Stomach smooth muscle (tissue), 2 donors: ENCODE measurements at regions not wholly inside any gene's neighbourhood (a gene's known extent, or its start where the extent isn't known, plus 50 kb on each side); places are given as distances from the start of the nearest gene placed in this dataset.

Experiments used
- H3K27ac ChIP-seq: one replicate; pipeline ENCODE4 v1.7.0; 2013; ENCODE audit warnings: mild to moderate bottlenecking, low read length, inconsistent platforms
- H3K27me3 ChIP-seq, 2 donors: one replicate each; pipeline ENCODE4 v1.7.0; 2013; ENCODE audit warnings: low read length in 2 of 2; ENCODE audit not compliant: insufficient read depth in 2 of 2, control insufficient read depth in 1 of 2
- H3K36me3 ChIP-seq, 2 donors: one replicate each; pipeline ENCODE4 v1.7.0; 2013; ENCODE audit warnings: low read length in 2 of 2; ENCODE audit not compliant: control insufficient read depth in 2 of 2, insufficient read depth in 2 of 2
- H3K4me1 ChIP-seq: one replicate; pipeline ENCODE4 v1.7.0; 2013; ENCODE audit warnings: low read length; ENCODE audit not compliant: control insufficient read depth, insufficient read depth
- H3K4me3 ChIP-seq, 2 donors: one replicate each; pipeline ENCODE4 v1.7.0; 2013; ENCODE audit warnings: low read length in 2 of 2
- H3K9ac ChIP-seq, 2 donors: one replicate each; pipeline ENCODE4 v1.7.0; 2013; ENCODE audit warnings: low read length in 2 of 2, mild to moderate bottlenecking in 1 of 2
- H3K9me3 ChIP-seq, 2 donors: one replicate each; pipeline ENCODE4 v1.7.0; 2013; ENCODE audit warnings: low read length in 2 of 2; ENCODE audit not compliant: control insufficient read depth in 2 of 2
- donor health status: healthy.
- donor health status: Pancreatic carcinoma.

DNA sequence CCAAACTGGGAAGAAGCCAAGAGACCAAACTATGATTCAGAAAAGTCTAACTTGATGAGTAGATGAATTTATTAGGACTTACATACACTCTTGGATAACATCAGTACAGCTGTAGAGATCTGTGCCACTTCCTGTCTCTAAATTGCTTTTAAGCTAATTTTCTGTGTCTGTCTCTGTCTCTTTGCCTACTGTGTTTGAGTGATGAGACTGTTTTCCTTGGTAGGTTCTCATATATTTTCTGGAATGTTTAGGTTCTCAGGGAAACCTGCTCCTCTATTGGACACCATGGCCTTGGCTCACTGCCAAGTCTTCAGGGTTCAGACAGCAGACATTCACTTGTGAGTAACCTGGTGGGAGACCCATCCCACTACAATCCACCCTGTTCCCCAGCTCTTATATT is 103.5 kb upstream of the KIF2B start:
- Histone ChIP-seq H3K9me3 (no peaks in the 10 kb centered on the region), H3K9ac (no peak overlapping the region), H3K27me3 (no peaks in the 10 kb centered on the region), H3K4me3 (no peak overlapping the region), H3K4me1 (no peaks in the 10 kb centered on the region), H3K36me3 (no peaks in the 10 kb centered on the region), H3K27ac (no peak overlapping the region)

DNA sequence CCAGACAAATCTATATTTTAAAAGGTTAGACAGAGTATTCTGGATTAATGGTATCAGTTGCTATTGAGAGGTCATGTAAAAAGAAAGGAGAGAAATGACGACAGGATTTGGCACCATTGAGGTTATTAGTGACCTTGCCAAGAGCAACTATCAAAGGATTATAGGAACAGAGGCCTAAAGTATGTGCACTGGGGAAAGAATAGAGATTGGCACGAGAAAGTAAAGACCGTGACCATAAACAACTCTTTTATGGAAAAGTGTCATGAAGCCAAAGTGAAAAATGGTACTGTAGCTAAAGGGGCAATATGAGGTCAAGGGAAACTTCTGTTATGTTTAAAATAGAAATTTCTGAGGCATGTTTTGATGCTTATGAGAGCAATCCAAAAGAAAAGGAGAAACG is 115.2 kb upstream of the KIF2B start:
- no peaks in the 10 kb centered on the region for H3K27me3 ChIP-seq

DNA sequence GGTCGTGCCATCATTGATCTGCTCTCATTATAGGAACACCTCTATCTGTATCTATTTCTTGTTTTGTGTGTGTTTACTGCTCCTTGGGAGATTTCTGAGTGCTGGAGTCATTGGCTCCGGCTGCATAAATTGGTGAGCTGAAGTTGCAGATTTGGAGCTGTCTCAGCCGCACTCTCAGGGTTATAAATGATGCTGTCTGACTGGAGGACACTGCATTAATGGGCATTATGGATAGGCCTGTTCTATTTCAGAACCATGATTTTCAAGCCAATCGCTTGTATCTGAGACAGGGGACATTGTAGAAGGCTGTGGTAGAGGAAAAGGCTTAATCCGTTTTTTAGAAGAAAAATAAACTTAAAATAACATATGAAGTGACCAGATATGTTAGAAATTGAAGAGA is 126.4 kb upstream of the KIF2B start:
- no peak overlapping the region for H3K27ac ChIP-seq
- no peaks in the 10 kb centered on the region for H3K4me1 ChIP-seq
- no peak overlapping the region for H3K4me3 ChIP-seq
- H3K9ac ChIP-seq: no peak overlapping the region
- H3K27me3 ChIP-seq: no peaks in the 10 kb centered on the region
- no peaks in the 10 kb centered on the region for H3K36me3 ChIP-seq
- no peaks in the 10 kb centered on the region for H3K9me3 ChIP-seq

More for the DNA sequence above, 115.2 kb upstream of the KIF2B start:
- Histone ChIP-seq H3K27ac (no peak overlapping the region), H3K4me3 (no peak overlapping the region), H3K36me3 (no peaks in the 10 kb centered on the region), H3K9ac (no peak overlapping the region), H3K9me3 (no peaks in the 10 kb centered on the region), H3K4me1 (no peaks in the 10 kb centered on the region)

DNA sequence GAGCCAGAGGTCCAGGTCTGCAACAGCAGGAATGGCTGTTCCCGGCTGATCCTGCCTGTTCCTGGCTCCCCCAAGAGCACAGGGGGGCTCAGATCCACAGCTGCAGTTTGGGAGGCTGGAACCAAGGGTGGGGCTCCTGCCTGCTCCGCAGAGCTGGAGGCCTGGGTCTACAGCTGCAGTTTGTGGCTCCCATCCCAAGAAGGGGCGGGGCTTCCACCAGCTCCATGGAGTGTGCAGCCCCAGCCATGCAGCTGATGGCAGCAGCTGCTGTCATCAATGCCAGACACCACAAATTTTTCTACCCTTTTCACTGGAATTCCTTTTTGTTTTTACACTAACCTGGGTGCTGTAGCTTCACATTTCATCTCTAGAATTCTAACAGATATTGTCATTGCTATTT is 135.4 kb upstream of the KIF2B start:
- no peaks in the 10 kb centered on the region for H3K36me3 ChIP-seq

DNA sequence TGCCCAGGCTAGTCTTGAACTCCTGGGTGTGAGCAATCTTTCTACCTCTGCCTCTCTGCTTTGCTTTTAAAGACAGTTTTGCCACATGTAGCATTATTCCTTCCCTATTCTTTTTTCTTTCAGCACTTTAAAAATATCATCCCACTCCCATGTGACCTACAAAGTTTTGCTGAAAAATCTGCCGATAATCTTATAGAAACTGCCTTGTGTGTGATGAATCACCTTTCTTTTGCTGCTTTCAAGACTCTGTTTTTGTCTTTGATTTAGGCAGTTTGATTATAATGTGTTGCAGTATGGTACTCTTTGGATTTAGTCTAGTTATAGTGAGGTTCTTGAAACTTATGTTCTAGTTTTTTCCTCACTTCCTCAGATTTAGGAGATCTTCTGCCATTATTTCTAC is 142.0 kb upstream of the KIF2B start:
- Histone ChIP-seq H3K9me3 (no peaks in the 10 kb centered on the region), H3K27ac (no peak overlapping the region), H3K36me3 (no peaks in the 10 kb centered on the region), H3K9ac (no peak overlapping the region), H3K27me3 (no peaks in the 10 kb centered on the region), H3K4me1 (no peaks in the 10 kb centered on the region), H3K4me3 (no peak overlapping the region)

More for the DNA sequence above, 135.4 kb upstream of the KIF2B start:
- Histone ChIP-seq H3K27me3 (no peaks in the 10 kb centered on the region), H3K4me3 (no peak overlapping the region), H3K27ac (no peak overlapping the region), H3K9ac (no peak overlapping the region), H3K9me3 (no peaks in the 10 kb centered on the region), H3K4me1 (no peaks in the 10 kb centered on the region)

DNA sequence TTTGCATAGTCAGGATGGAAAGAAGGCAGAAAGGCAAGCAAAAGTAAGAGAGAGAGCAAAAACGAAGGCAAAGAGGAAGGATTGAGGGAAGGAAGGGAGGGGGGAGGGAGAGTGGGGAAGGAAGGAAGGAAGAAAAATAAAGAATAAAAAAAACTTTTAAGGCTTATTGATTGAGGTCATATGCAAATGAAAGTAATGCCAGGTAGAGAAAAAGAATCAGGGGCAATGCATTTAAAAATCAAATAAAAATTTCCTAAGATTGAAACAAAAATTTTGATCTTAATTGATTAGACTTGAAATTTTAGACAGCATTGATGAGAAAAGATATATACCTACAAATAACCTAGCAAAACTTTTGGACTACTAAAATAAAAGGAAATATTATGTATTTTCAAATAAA is 153.9 kb upstream of the KIF2B start:
- no peaks in the 10 kb centered on the region for H3K9me3 ChIP-seq
- H3K27ac ChIP-seq: no peak overlapping the region
- H3K4me1 ChIP-seq: no peaks in the 10 kb centered on the region
- no peaks in the 10 kb centered on the region for H3K27me3 ChIP-seq
- no peak overlapping the region for H3K4me3 ChIP-seq
- H3K9ac ChIP-seq: no peak overlapping the region
- H3K36me3 ChIP-seq: no peaks in the 10 kb centered on the region

DNA sequence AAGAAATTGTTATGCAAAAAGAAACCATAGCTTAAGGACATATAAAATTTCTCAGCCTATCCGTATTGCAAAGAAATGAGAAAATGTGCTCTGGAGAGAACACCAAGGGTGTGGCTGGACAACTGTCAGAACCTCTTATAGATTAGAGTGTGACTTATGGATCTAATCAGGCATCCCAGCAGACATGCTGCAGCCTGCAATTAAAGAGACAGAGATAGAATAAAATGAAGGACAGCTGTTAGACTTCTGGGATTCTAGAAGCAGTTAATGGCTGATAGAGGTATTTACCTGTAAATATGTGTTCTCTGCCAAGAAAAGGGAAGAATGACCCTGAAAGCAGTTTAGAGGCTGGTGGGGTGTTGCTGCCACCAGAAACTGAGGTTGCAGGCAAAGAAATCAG is 160.1 kb upstream of the KIF2B start:
- Histone ChIP-seq H3K27ac (no peak overlapping the region), H3K9ac (no peak overlapping the region)

DNA sequence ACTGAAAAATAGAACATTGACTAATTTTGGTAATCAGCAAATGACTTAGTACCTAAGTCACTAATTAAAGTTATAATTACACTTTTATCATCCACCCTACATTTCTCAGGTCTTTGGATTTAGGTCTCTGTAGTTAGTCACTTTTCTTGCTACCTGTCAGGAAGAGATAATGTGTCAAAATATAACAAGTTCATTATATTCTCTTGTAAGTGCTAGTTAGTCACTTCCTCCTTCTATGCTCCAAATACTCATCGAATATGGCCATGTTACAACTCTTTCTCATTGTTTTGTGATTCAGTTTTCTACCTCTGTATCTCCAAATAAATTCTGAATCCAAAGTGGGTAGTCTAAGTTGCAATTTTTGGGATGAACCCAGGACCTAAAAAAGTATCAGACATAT is 163.5 kb upstream of the KIF2B start:
- Histone ChIP-seq H3K9me3 (no peaks in the 10 kb centered on the region), H3K36me3 (no peaks in the 10 kb centered on the region), H3K4me3 (no peak overlapping the region), H3K27me3 (no peaks in the 10 kb centered on the region), H3K4me1 (no peaks in the 10 kb centered on the region), H3K27ac (no peak overlapping the region), H3K9ac (no peak overlapping the region)

More for the DNA sequence above, 160.1 kb upstream of the KIF2B start:
- no peak overlapping the region for H3K4me3 ChIP-seq
- H3K36me3 ChIP-seq: no peaks in the 10 kb centered on the region
- no peaks in the 10 kb centered on the region for H3K9me3 ChIP-seq
- H3K4me1 ChIP-seq: no peaks in the 10 kb centered on the region
- H3K27me3 ChIP-seq: no peaks in the 10 kb centered on the region

DNA sequence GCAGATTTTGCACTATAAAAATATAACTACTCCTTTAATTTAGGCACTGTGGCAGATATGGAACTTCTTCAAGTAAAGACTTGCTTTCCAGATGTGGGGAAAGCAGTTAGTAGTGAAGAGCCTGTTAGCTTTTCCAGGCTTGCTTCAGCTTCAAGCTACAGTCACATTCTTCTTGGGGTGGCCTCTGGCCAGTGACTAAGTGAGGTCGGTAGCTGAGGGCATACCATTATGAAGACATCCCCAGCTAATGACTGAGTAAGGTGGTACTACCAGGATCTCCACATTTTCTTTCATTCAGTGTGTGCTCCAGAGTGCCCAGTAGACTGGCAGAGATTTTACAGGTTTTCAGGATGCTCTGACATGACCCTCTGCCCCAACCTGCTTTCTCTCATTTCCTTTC is 167.1 kb upstream of the KIF2B start:
- Histone ChIP-seq H3K4me1 (no peaks in the 10 kb centered on the region), H3K27me3 (no peaks in the 10 kb centered on the region), H3K9me3 (no peaks in the 10 kb centered on the region), H3K27ac (no peak overlapping the region), H3K4me3 (no peak overlapping the region), H3K36me3 (no peaks in the 10 kb centered on the region), H3K9ac (no peak overlapping the region)

DNA sequence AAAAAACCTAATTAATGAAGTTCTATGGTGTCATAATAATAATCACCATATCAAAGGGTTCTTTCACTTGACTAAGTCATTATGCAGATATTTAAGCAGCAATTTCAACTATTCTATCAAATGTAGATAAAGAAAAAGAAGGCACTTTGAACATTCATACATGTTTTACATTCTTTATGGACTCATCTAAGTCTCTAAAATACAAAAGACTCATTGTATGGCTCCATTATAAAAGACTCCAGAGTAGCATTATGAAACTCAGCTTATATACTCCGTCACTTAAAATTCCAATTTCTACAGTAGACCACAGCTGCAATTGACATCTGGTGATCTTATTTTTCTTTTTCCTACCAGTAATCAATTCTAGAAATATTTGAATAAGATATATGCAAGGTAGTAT is 173.5 kb upstream of the KIF2B start:
- Histone ChIP-seq H3K27me3 (no peaks in the 10 kb centered on the region), H3K36me3 (no peaks in the 10 kb centered on the region), H3K27ac (no peak overlapping the region), H3K4me1 (no peaks in the 10 kb centered on the region), H3K9ac (no peak overlapping the region), H3K4me3 (no peak overlapping the region), H3K9me3 (no peaks in the 10 kb centered on the region)

DNA sequence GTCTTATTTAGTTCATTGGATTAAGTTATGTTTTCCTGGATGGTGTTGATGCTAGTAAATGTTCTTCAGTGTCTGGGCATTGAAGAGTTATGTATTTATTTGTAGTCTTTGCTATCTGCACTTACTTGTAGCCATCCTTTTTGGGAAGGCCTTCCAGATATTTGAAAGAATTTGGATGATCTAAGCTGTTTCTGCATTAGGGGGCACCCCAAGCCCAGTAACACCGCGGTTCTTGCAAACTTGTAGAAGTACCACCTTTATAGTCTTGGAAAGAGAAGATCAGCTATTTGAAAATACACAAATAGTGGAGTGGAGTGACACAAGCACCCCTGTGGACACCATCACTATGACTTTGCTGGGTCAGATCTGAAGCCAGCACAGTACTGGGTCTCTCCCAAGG is 175.9 kb upstream of the KIF2B start:
- H3K4me1 ChIP-seq: no peaks in the 10 kb centered on the region
- no peaks in the 10 kb centered on the region for H3K27me3 ChIP-seq
- H3K9me3 ChIP-seq: no peaks in the 10 kb centered on the region
- no peak overlapping the region for H3K27ac ChIP-seq
- no peaks in the 10 kb centered on the region for H3K36me3 ChIP-seq
- H3K9ac ChIP-seq: no peak overlapping the region
- H3K4me3 ChIP-seq: no peak overlapping the region

DNA sequence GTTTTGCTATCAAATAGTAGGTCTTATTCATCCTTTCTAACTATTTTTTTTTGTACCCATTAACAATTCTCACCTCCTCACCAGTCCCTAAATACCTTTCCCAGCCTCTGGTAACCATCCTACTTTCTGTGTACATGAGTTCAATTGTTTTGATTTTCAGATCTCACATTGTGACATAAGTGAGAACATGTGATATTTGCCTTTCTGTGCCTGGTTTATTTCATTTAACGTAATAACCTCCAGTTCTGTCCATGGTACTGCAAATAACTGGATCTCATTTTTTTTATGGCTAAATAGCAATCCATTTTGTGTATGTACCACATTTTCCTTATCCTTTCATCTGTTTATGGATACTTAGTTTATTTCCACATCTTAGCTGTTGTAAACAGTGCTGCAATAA is 181.9 kb upstream of the KIF2B start:
- Histone ChIP-seq H3K27me3 (no peaks in the 10 kb centered on the region), H3K9ac (no peak overlapping the region), H3K4me1 (no peaks in the 10 kb centered on the region), H3K36me3 (no peaks in the 10 kb centered on the region), H3K9me3 (no peaks in the 10 kb centered on the region), H3K4me3 (no peak overlapping the region), H3K27ac (no peak overlapping the region)
